Neural crest cell (in vitro differentiated cells): ENCODE measurements at regions not wholly inside any gene's neighbourhood (a gene's known extent, or its start where the extent isn't known, plus 50 kb on each side); places are given as distances from the start of the nearest gene placed in this dataset.

ENCODE experiments used
- DNase-seq: peaks from one replicate; pipeline ENCODE4 v3.0.0; 2021; ENCODE audit warnings: low read depth, mixed read lengths, low spot score
- H3K27ac Mint-ChIP-seq: one replicate; pipeline ENCODE4 v1.8.0; 2021; ENCODE audit warnings: mild to moderate bottlenecking, mixed read lengths; ENCODE audit not compliant: unreplicated experiment
- H3K27me3 Mint-ChIP-seq: 2 replicates; pipeline ENCODE4 v1.8.0; 2021; ENCODE audit warnings: low read depth, mild to moderate bottlenecking, mixed read lengths
- H3K36me3 Mint-ChIP-seq: 2 replicates; pipeline ENCODE4 v1.8.0; 2021; ENCODE audit warnings: low read depth, mild to moderate bottlenecking, mixed read lengths
- H3K4me1 Mint-ChIP-seq: 2 replicates; pipeline ENCODE4 v1.8.0; 2021; ENCODE audit warnings: mixed read lengths
- H3K4me3 Mint-ChIP-seq: one replicate; pipeline ENCODE4 v1.8.0; 2021; ENCODE audit warnings: mild to moderate bottlenecking, mixed read lengths
- H3K9me3 Mint-ChIP-seq: 2 replicates; pipeline ENCODE4 v1.8.0; 2021; ENCODE audit warnings: mixed read lengths
- TF ChIP-seq, protein P1 (sequence below): fragments of 200-600 bp; sonication (generic); conservative IDR thresholded peaks from 2 replicates; pipeline ENCODE4 v1.5.0; 2021; ENCODE audit warnings: antibody characterized with exemption, mild to moderate bottlenecking

GRCh38 chr1:4463631-4464030 is 190.8 kb upstream of the AJAP1 start:
- H3K27ac Mint-ChIP-seq = no peak overlapping the region
- TF ChIP-seq, protein P1, sequence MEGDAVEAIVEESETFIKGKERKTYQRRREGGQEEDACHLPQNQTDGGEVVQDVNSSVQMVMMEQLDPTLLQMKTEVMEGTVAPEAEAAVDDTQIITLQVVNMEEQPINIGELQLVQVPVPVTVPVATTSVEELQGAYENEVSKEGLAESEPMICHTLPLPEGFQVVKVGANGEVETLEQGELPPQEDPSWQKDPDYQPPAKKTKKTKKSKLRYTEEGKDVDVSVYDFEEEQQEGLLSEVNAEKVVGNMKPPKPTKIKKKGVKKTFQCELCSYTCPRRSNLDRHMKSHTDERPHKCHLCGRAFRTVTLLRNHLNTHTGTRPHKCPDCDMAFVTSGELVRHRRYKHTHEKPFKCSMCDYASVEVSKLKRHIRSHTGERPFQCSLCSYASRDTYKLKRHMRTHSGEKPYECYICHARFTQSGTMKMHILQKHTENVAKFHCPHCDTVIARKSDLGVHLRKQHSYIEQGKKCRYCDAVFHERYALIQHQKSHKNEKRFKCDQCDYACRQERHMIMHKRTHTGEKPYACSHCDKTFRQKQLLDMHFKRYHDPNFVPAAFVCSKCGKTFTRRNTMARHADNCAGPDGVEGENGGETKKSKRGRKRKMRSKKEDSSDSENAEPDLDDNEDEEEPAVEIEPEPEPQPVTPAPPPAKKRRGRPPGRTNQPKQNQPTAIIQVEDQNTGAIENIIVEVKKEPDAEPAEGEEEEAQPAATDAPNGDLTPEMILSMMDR = no peak
- no peak overlapping the region for H3K4me3 Mint-ChIP-seq
- no peaks in the 10 kb centered on the region for H3K27me3 Mint-ChIP-seq
- H3K4me1 Mint-ChIP-seq = no peaks in the 10 kb centered on the region
- H3K9me3 Mint-ChIP-seq = no peaks in the 10 kb centered on the region
- no peaks in the 10 kb centered on the region for H3K36me3 Mint-ChIP-seq
- no peak for DNase-seq

DNA sequence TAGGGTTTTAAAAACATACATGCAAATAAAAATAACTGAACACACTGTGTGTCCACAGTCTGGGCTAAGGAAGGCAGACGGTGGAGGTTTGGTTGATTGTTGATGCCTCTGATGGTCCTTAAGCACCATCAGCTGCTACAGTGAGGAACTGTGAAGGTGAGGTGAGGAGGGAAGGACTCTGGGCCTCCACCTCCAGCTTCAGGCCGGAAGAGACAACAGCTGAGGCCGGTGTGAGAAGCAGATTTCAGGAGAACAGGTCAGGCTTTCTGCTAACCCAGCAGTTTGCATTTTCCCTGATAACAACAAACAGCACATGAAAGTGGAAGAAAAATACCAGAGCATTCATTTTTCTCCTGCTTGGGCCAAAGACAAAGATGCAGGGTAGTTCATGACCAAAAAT is 189.9 kb upstream of the AJAP1 start:
- Mint-ChIP-seq H3K9me3 (no peaks in the 10 kb centered on the region), H3K36me3 (no peaks in the 10 kb centered on the region), H3K4me1 (no peaks in the 10 kb centered on the region), H3K27me3 (no peaks in the 10 kb centered on the region), H3K4me3 (no peak overlapping the region), H3K27ac (no peak overlapping the region)
- DNase-seq = no peak
- TF ChIP-seq, protein P1 = no peak

GRCh38 chr1:4467241-4467640 is 187.2 kb upstream of the AJAP1 start:
- Mint-ChIP-seq H3K9me3 (no peaks in the 10 kb centered on the region), H3K27ac (no peak overlapping the region), H3K4me3 (no peak overlapping the region), H3K4me1 (no peaks in the 10 kb centered on the region), H3K36me3 (no peaks in the 10 kb centered on the region), H3K27me3 (no peaks in the 10 kb centered on the region)
- TF ChIP-seq, protein P1 = no peak
- DNase-seq = no peak

DNA sequence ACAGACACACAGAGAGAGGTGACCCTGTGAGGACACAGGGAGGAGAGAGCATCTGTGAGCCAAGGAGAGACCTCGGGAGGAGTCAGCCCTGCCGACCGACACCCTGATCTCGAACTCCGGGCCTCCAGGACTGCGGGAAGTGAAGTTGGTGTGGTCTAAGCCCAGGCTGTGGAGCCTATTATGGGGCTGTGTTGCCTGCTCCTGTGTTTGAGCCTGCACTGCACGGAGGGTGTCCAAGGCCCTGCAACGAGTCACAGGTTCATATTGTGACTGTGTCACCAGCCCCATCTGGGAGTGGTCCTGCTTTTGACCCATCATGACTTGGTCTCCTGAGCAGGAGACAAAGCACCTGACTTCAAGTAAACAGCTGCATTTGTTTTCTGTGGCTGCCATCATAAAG is 186.0 kb upstream of the AJAP1 start:
- H3K27ac Mint-ChIP-seq = no peak overlapping the region
- H3K4me3 Mint-ChIP-seq = no peak overlapping the region
- TF ChIP-seq, protein P1 = no peak
- H3K4me1 Mint-ChIP-seq = no peaks in the 10 kb centered on the region
- DNase-seq = no peak
- H3K36me3 Mint-ChIP-seq = no peaks in the 10 kb centered on the region
- no peaks in the 10 kb centered on the region for H3K27me3 Mint-ChIP-seq
- no peaks in the 10 kb centered on the region for H3K9me3 Mint-ChIP-seq

DNA sequence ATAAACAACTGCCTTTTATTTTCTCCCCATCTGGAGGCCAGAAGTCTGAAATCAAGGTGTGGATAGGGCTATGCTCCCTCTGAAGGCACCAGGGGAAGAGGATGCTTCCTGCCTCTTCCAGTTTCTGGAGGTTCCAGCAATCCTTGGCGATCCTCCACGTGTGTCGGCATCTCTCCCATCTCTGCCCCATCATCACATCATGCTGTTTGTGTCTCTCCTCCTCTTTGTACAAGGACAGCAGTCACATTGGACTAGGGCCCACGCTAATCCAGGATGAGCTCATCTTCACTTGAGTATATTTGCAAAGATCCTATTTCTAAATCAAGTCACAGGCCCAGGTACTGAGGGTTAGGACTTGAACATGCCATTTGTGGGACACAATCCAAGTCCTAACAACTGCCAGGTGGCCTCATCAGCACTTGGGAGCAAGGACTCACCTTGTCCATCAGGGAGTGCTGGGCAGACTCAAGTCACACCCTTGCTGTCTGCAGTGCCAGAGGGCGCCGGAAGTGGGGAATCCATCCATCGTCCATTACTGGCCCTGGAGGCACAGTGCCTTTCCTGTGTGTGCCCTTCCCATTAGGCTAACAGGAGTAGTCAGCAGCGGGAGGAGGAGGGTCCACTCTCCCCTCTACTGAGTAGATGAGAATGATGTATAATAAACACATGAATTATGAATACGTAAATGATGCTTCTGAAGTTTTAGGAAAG is 185.4 kb upstream of the AJAP1 start:
- H3K4me1 Mint-ChIP-seq = no peaks in the 10 kb centered on the region
- no peaks in the 10 kb centered on the region for H3K9me3 Mint-ChIP-seq
- TF ChIP-seq, protein P1 = no peak
- no peaks in the 10 kb centered on the region for H3K36me3 Mint-ChIP-seq
- H3K27me3 Mint-ChIP-seq = no peaks in the 10 kb centered on the region
- no peak for DNase-seq
- H3K27ac Mint-ChIP-seq = no peak overlapping the region
- H3K4me3 Mint-ChIP-seq = no peak overlapping the region
